ENCODE measurements at regions not wholly inside any gene's neighbourhood (a gene's known extent, or its start where the extent isn't known, plus 50 kb on each side); places are given as distances from the start of the nearest gene placed in this dataset.

- DNase-seq = no peak
These were observed 134.9 kb upstream of the PJA1 start for GRCh38 chrX:69299951-69300714.

DNA sequence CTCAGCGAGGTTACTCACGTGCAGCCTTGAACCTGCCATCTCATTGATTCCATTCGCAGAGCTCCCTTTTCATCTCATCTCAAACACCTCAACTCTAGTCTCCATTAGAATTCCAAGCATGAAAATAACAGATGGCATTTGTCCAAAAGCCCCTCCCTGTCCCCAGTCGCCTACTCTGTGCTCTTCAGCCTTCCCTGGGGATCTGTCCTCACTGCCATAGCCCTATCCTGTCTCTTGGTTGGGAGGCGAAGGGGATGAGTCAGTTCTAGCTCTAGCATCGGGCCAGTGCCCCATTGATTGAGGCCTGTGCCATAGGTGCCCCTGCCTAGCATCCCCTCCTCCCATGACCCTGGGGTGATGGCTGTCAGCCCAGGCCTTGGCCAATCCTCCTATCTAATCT is 134.0 kb upstream of the PJA1 start:
- DNase-seq = no peak

GRCh38 chrX:69298466-69299140 is 133.3 kb upstream of the PJA1 start:
- DNase-seq = no peak

DNA sequence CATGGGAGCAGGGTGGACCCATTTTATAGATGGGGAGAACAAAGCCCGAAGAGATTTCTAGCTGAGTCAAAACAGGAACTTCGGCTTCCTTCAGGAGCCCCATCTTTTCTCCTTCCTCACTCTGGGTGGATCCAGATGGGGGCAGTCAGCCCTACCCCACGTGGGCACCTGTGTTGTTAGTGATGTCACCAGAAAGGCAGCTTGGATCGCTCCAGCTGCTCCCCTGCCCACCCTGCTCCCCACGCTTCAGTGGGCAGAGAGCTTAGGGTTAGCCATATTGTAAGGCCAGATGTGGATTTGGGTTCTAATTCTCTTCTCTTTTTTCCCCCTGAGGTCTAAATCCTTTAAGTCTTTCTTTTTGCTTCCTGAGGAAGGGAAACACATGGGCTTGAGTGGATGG is 132.3 kb upstream of the PJA1 start:
- no peak for DNase-seq

GRCh38 chrX:69293776-69294601 is 128.7 kb upstream of the PJA1 start:
- DNase-seq = no peak

- DNase-seq = no peak
These were observed 125.9 kb upstream of the PJA1 start for GRCh38 chrX:69291116-69291515.

DNA sequence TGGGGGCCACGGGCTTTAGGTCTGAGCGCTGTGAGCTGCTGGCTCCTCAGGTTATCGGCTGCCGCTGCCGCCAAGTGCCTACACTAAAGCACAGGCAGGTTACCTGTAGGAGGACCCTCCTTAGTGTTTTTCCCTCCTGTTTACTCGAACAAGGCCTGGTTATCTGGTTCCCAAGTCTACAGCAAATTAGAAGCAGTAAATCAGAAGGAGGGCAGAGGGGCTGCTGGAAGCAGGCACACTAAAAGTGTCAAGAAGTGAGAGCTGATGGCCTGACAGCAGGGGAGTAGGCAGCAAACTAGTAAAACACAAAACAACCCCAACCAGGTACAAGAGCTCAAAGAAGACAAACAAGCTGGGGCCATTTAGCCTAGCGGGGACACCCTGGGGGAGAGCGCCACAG is 125.0 kb upstream of the PJA1 start:
- DNase-seq = no peak

- DNase-seq = no peak
These were observed 124.5 kb upstream of the PJA1 start for GRCh38 chrX:69289793-69290123.

GRCh38 chrX:69289046-69289792 is 124.0 kb upstream of the PJA1 start:
- DNase-seq = no peak

- no peak for DNase-seq
These were observed 121.8 kb upstream of the PJA1 start for GRCh38 chrX:69287095-69287494.

DNA sequence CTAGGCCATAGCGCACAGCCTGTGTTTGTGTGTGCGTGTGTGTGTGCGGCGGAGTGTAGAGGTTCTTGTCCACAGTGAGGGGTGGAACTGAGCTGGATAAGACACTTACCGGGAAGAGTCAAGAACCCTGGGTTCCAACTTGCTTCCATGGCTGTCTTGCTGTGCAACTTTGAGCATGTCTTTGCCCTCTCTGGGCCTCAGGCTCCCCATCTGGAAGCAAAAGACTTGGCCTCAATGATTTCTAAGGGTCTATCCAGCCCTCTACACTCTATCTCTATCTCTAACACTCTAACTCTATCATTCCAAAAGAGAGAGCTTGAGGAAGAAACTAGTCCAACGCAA is 121.3 kb upstream of the PJA1 start:
- no peak for DNase-seq

- DNase-seq = no peak
These were observed 120.8 kb upstream of the PJA1 start for GRCh38 chrX:69285881-69286564.

DNA sequence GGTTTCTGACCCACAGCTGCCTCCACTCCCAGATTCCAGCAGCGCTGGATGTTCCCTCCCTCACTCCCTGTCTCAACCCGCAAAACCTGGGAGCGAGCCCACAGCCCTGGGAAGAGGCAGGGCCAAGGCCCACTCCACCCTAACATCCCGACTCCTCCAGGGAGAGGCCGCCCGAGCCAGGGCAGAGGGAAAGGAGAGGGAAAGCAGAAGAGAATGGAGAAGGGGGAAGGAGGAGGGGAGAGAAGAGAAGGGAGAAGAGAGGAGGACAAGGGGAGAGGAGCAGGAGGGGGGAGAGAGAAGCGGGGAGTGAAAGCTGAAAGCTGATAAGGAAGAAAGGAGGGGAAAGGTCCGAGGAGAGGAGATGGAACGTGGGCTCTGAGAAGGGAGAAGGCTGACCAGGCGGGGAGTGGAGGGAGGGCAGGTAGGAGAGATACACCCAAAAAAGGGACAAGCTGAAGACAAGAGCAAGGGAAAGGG is 120.2 kb upstream of the PJA1 start:
- no peak for DNase-seq

- DNase-seq = no peak
These were observed 119.2 kb upstream of the PJA1 start for GRCh38 chrX:69284491-69284890.

DNA sequence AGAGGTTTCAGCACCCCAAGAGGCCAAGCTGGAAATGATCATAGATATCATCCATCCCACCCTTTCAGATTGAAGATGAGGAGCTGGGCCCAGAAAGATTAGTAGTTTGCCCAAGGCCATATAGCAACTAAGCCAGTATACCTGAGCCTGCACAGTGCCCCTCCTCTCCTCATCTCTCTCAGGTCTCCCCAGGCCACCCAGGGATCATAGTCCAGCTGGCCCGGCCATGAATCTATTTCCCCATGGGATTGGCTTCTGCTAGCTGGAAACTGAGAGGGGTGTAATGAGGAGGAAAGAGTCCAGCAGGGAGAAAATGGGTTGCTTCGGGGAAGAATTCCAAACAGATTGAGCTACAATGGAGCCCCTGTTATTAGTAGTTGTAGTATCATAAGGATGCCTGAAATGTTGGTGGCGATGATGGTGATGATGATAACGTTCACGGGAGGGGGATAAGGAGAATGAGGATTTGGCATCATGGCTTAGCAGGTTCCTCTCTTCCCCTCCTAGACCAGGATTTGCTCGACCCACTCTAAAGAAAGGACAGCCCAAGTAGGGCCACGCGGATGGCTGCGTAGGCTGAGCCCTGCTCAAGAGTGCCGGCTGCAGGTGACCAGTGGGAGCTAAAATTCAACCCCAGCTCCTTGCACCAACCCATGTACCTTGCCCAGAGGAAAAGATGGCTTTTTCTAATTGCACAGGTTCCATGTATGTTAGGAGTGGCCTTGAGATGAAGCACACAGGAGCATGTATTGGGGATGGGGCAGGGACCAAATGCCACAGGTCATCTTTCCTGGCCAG is 117.8 kb upstream of the PJA1 start:
- no peak for DNase-seq

GRCh38 chrX:69280933-69281332 is 115.7 kb upstream of the PJA1 start:
- DNase-seq = peak; percentile 25

GRCh38 chrX:69279234-69279633 is 114.0 kb upstream of the PJA1 start:
- no peak for DNase-seq

- DNase-seq = no peak
These were observed 112.9 kb upstream of the PJA1 start for GRCh38 chrX:69278031-69278687.

- no peak for DNase-seq
These were observed 112.2 kb upstream of the PJA1 start for GRCh38 chrX:69277369-69277990.

GRCh38 chrX:69268611-69269010 is 103.4 kb upstream of the PJA1 start:
- no peak for DNase-seq

DNA sequence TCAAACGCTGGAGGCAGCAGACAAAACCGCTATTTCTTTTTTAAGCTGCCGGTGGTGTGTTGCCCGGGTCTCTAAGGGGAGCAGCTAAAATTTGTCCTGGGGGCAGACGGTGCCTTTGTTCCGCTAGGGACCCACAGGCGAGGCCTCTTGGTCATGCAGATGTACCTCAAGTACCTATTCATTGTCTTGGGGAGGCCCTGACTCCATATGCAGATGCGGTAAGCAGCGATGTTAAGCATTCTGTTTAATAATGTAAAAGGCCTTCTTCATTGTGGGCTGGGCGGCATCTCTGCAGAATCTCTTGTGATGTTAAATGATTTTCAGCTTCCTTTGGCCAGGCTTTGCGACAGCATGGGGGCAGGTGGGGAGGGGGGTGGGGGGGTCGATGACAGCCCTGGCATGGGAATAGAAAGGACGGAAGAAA is 98.9 kb upstream of the PJA1 start:
- no peak for DNase-seq

Measured in NCI-H2029 treated with DMSO at 0.1 percent for 48 hours (cell line).